Embryonic facial prominence (tissue), 1 donor: ENCODE measurements at regions not wholly inside any gene's neighbourhood (a gene's known extent, or its start where the extent isn't known, plus 50 kb on each side); places are given as distances from the start of the nearest gene placed in this dataset.
"Not testable (repeated sequence)": the region's sequence is repeated elsewhere in the genome, so short reads cannot be mapped to it uniquely, and the experiment has no call there.

Experiments used
- DNase-seq: peaks from one replicate; pipeline ENCODE4 v3.0.0-alpha.2; 2016; ENCODE audit errors: extremely low spot score

- no peak for DNase-seq
These were observed 314.1 kb downstream of the SV2B start for GRCh38 chr15:91414124-91414523.

GRCh38 chr15:91415258-91415657, 315.2 kb downstream of the SV2B start:
- not testable (repeated sequence) for DNase-seq

- DNase-seq: no peak
These were observed 320.6 kb downstream of the SV2B start for GRCh38 chr15:91420689-91421088.

GRCh38 chr15:91422797-91423196, 322.7 kb downstream of the SV2B start:
- DNase-seq: no peak

GRCh38 chr15:91424001-91424400, 323.9 kb downstream of the SV2B start:
- no peak for DNase-seq

GRCh38 chr15:91426412-91426811, 326.4 kb downstream of the SV2B start:
- no peak for DNase-seq

GRCh38 chr15:91429973-91430372, 329.9 kb downstream of the SV2B start:
- DNase-seq: no peak

GRCh38 chr15:91431041-91431715, 331.1 kb downstream of the SV2B start:
- no peak for DNase-seq

- DNase-seq: no peak
These were observed 335.1 kb downstream of the SV2B start for GRCh38 chr15:91435113-91435512.

GRCh38 chr15:91444656-91445055, 344.6 kb downstream of the SV2B start:
- DNase-seq: no peak

- no peak for DNase-seq
These were observed 345.7 kb downstream of the SV2B start for GRCh38 chr15:91445695-91446228.

- DNase-seq: no peak
These were observed 348.1 kb downstream of the SV2B start for GRCh38 chr15:91447991-91448644.

- DNase-seq: not testable (repeated sequence)
These were observed 353.3 kb downstream of the SV2B start for GRCh38 chr15:91453376-91453775.

GRCh38 chr15:91456251-91456718, 356.2 kb downstream of the SV2B start:
- DNase-seq: no peak

- no peak for DNase-seq
These were observed 356.9 kb downstream of the SV2B start for GRCh38 chr15:91456921-91457320.

GRCh38 chr15:91461377-91461776, 361.3 kb downstream of the SV2B start:
- no peak for DNase-seq

- no peak for DNase-seq
These were observed 365.0 kb downstream of the SV2B start for GRCh38 chr15:91465086-91465485.

- DNase-seq: no peak
These were observed 365.6 kb downstream of the SV2B start for GRCh38 chr15:91465696-91466095.

GRCh38 chr15:91468871-91469580, 369.0 kb downstream of the SV2B start:
- no peak for DNase-seq

GRCh38 chr15:91469632-91470567, 369.8 kb downstream of the SV2B start:
- DNase-seq: no peak

GRCh38 chr15:91471468-91471867, 371.4 kb downstream of the SV2B start:
- no peak for DNase-seq
